HepG2 (cell line): ENCODE measurements at regions not wholly inside any gene's neighbourhood (a gene's known extent, or its start where the extent isn't known, plus 50 kb on each side); places are given as distances from the start of the nearest gene placed in this dataset.

Experiments
- ATAC-seq: fragments of 200-7000 bp; cut with Tn5 transposase; 3 replicates; pipeline ENCODE4 v1.9.1; 2020; ENCODE audit warnings: mild to moderate bottlenecking, moderate library complexity
- BruUV-seq: library from RNA; stranded (reverse); fragments of 400-500 nt; replicated peaks from 2 replicates; lab custom pipeline; 2021; lab: Mats Ljungman, UMichigan
- CTCF ChIA-PET: fragments of 300-600 bp; formaldehyde crosslinking; extraction: SDS; loops from one replicate; lab custom pipeline; 2021; ENCODE audit warnings: low total read pairs, inconsistent platforms, low intra/inter-chr PET ratio; lab: Yijun Ruan, JAX
- POLR2A ChIA-PET: fragments of 350-600 bp; sonication (Branson Sonifier 250); formaldehyde crosslinking; loops from one replicate; lab custom pipeline; 2020; ENCODE audit warnings: antibody characterized with exemption, inconsistent platforms; lab: Yijun Ruan, JAX
- DNase-seq: peaks from one replicate; pipeline ENCODE4 v3.0.0-alpha.2; 2015; ENCODE audit warnings: low spot score
- FAIRE-seq: peaks from 3 replicates; lab custom pipeline; 2011; peaks lifted over from hg19 to GRCh38; lab: Jason Lieb, UNC
- H2AFZ ChIP-seq: one replicate; pipeline ENCODE4 v1.6.1; 2011; ENCODE audit warnings: low read length, inconsistent platforms
- H3K27ac ChIP-seq: fragments of 300-600 bp; 3 replicates; pipeline ENCODE4 v1.8.0; 2011; ENCODE audit warnings: mixed run types, mild to moderate bottlenecking, mixed read lengths, low read length, inconsistent platforms; ENCODE audit not compliant: insufficient read depth; ENCODE audit errors: extremely low read length
- H3K27me3 ChIP-seq, 2 experiments: fragments of 200-600 bp in 1 of 2; 2 replicates in 1 of 2; 3 replicates in 1 of 2; pipeline versions ENCODE4 v1.6.0 to v1.8.0; 2011; ENCODE audit warnings: low read length in 2 of 2, mild to moderate bottlenecking in 2 of 2, moderate library complexity in 2 of 2, inconsistent platforms in 1 of 2; ENCODE audit not compliant: insufficient read depth in 2 of 2, control insufficient read depth in 1 of 2
- H3K36me3 ChIP-seq, 2 experiments: fragments of 200-600 bp in 1 of 2; replicated peaks in 1 of 2; 2 replicates in 1 of 2; 3 replicates in 1 of 2; pipeline versions ENCODE4 v1.5.1 to v1.8.0; 2011; ENCODE audit warnings: low read length in 2 of 2, inconsistent platforms in 1 of 2; ENCODE audit not compliant: insufficient read depth in 2 of 2, control insufficient read depth in 1 of 2
- H3K4me1 ChIP-seq: 2 replicates; pipeline ENCODE4 v1.5.1; 2012; ENCODE audit warnings: low read length, inconsistent platforms; ENCODE audit not compliant: insufficient read depth
- H3K4me2 ChIP-seq: 2 replicates; pipeline ENCODE4 v1.6.0; 2011; ENCODE audit warnings: low read depth, low read length, inconsistent platforms
- H3K4me3 ChIP-seq, 3 experiments: fragments of 200-600 bp in 1 of 3; sonication (generic), shearing (Covaris generic) in 1 of 3; replicated peaks in 1 of 3; 2 replicates each; pipeline ENCODE4 v1.5.1; 2011 to 2016; ENCODE audit warnings: low read length in 3 of 3, inconsistent platforms in 2 of 3, low read depth in 2 of 3, mild to moderate bottlenecking in 2 of 3, control low read depth in 1 of 3, mixed read lengths in 1 of 3; ENCODE audit not compliant: insufficient read depth in 1 of 3
- H3K79me2 ChIP-seq: one replicate; pipeline ENCODE4 v1.6.1; 2011; ENCODE audit warnings: low read length, inconsistent platforms; ENCODE audit not compliant: insufficient read depth
- H3K9ac ChIP-seq: 2 replicates; pipeline ENCODE4 v1.6.0; 2011; ENCODE audit warnings: mild to moderate bottlenecking, low read depth, low read length, inconsistent platforms; ENCODE audit not compliant: insufficient read depth
- H3K9me3 ChIP-seq: 2 replicates; pipeline ENCODE4 v1.5.1; 2012; ENCODE audit warnings: mild to moderate bottlenecking, low read length
- H4K20me1 ChIP-seq: 2 replicates; pipeline ENCODE4 v1.6.0; 2011; ENCODE audit warnings: inconsistent platforms, mild to moderate bottlenecking, low read length, moderate library complexity; ENCODE audit not compliant: insufficient read depth
- DNMT3B ChIP-seq: conservative IDR thresholded peaks from 2 replicates; pipeline ENCODE4 v1.6.1; 2016; ENCODE audit warnings: missing biosample characterization, control low read depth
- FOXA3 ChIP-seq: IDR thresholded peaks from 2 replicates; pipeline ENCODE4 v1.6.1; 2016; ENCODE audit warnings: missing genetic modification reagents, missing compliant biosample characterization
- HOXA3 ChIP-seq: sonication (generic); formaldehyde crosslinking; IDR thresholded peaks from 2 replicates; pipeline ENCODE4 v1.5.0; 2020; ENCODE audit warnings: missing genetic modification reagents
- HOXA5 ChIP-seq: sonication (generic); formaldehyde crosslinking; IDR thresholded peaks from 2 replicates; pipeline ENCODE4 v1.4.0; 2020; ENCODE audit warnings: missing genetic modification reagents
- KLF16 ChIP-seq, 2 experiments: sonication (generic) in 1 of 2; formaldehyde crosslinking in 1 of 2; IDR thresholded peaks; 2 replicates each; pipeline versions ENCODE4 v1.6.1 to v1.8.0; 2016 to 2023; ENCODE audit warnings: missing genetic modification reagents in 2 of 2, missing compliant biosample characterization in 1 of 2
- POLR2AphosphoS5 ChIP-seq: IDR thresholded peaks from 2 replicates; pipeline ENCODE4 v1.6.1; 2012; ENCODE audit warnings: low read depth, low read length
- RAD51 ChIP-seq: fragments of 450-650 bp; IDR thresholded peaks from 2 replicates; pipeline ENCODE4 v1.6.1; 2016; ENCODE audit warnings: borderline replicate concordance
- RNF2 ChIP-seq: fragments of 450-650 bp; conservative IDR thresholded peaks from 2 replicates; pipeline ENCODE4 v1.6.1; 2016; ENCODE audit warnings: low read depth
- SMARCC2 ChIP-seq: fragments of 450-650 bp; IDR thresholded peaks from 2 replicates; pipeline ENCODE4 v1.6.1; 2017; ENCODE audit warnings: antibody characterized with exemption, mild to moderate bottlenecking
- TEAD2 ChIP-seq: sonication (generic); formaldehyde crosslinking; IDR thresholded peaks from 2 replicates; pipeline ENCODE4 v1.9.0; 2021; ENCODE audit warnings: missing genetic modification reagents
- ZNF224 ChIP-seq: sonication (generic); formaldehyde crosslinking; IDR thresholded peaks from 2 replicates; pipeline ENCODE4 v1.5.0; 2020; ENCODE audit warnings: mild to moderate bottlenecking, missing genetic modification reagents
- ZNF83 ChIP-seq: sonication (generic); formaldehyde crosslinking; IDR thresholded peaks from 2 replicates; pipeline ENCODE4 v1.4.0; 2020; ENCODE audit warnings: missing genetic modification reagents, mild to moderate bottlenecking, borderline replicate concordance
- ZNF878 ChIP-seq: sonication (generic); formaldehyde crosslinking; IDR thresholded peaks from 2 replicates; pipeline ENCODE4 v1.8.1; 2023; ENCODE audit warnings: mild to moderate bottlenecking, missing genetic modification reagents, moderate library complexity
- in situ Hi-C: cut with HindIII; loops from 2 replicates; pipeline ENCODE4 v1.10.0; 2017; ENCODE audit warnings: low pct_unique_long_range_greater_than_20kb; ENCODE audit not compliant: extremely low pct_ligation_motif_present
- intact Hi-C: fragments of 100-400 bp; cut with micrococcal nuclease; formaldehyde crosslinking; loops from one replicate; pipeline ENCODE4 v1.10.0; 2022; ENCODE audit not compliant: unreplicated experiment
- TF ChIP-seq, protein P1 (sequence below), 2 experiments: sonication (generic) in 1 of 2; formaldehyde crosslinking in 1 of 2; IDR thresholded peaks; 2 replicates each; pipeline versions ENCODE4 v1.4.0 to v1.6.1; 2018 to 2020; ENCODE audit warnings: missing genetic modification reagents in 2 of 2, borderline replicate concordance in 1 of 2, low read depth in 1 of 2, mild to moderate bottlenecking in 1 of 2, missing biosample characterization in 1 of 2
- TF ChIP-seq, protein P2 (sequence below): sonication (generic); formaldehyde crosslinking; IDR thresholded peaks from 2 replicates; pipeline ENCODE4 v1.4.0; 2020; ENCODE audit warnings: missing genetic modification reagents

- H3K9me3 ChIP-seq = no peaks in the 10 kb centered on the region
- H3K4me2 ChIP-seq = no peak overlapping the region
- intact Hi-C loops = no loop called here
- no peak for DNase-seq
- ChIA-PET CTCF (no interaction called here), POLR2A (no interaction called here)
- TF ChIP-seq HOXA5 (CRISPR knock-in tag) = no peak
- TF ChIP-seq FOXA3 (CRISPR knock-in tag) = no peak
- no peak for TF ChIP-seq ZNF224 (CRISPR knock-in tag)
- TF ChIP-seq HOXA3 (CRISPR knock-in tag) = no peak
- no peak for TF ChIP-seq RAD51
- no peak for TF ChIP-seq KLF16 (CRISPR knock-in tag; IDR thresholded peaks at IDR 0.05)
- TF ChIP-seq SMARCC2 = no peak
- TF ChIP-seq, protein P1, sequence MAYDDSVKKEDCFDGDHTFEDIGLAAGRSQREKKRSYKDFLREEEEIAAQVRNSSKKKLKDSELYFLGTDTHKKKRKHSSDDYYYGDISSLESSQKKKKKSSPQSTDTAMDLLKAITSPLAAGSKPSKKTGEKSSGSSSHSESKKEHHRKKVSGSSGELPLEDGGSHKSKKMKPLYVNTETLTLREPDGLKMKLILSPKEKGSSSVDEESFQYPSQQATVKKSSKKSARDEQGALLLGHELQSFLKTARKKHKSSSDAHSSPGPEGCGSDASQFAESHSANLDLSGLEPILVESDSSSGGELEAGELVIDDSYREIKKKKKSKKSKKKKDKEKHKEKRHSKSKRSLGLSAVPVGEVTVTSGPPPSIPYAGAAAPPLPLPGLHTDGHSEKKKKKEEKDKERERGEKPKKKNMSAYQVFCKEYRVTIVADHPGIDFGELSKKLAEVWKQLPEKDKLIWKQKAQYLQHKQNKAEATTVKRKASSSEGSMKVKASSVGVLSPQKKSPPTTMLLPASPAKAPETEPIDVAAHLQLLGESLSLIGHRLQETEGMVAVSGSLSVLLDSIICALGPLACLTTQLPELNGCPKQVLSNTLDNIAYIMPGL (CRISPR knock-in tag; IDR thresholded peaks at IDR 0.05; ENCODE audit: borderline replicate concordance in 1 of 2, low read depth in 1 of 2) = no peak
- TF ChIP-seq ZNF83 (CRISPR knock-in tag) = no peak
- TF ChIP-seq RNF2 = no peak
- TF ChIP-seq ZNF878 (CRISPR knock-in tag) = no peak
- no peak for TF ChIP-seq TEAD2 (CRISPR knock-in tag)
- TF ChIP-seq, protein P2, sequence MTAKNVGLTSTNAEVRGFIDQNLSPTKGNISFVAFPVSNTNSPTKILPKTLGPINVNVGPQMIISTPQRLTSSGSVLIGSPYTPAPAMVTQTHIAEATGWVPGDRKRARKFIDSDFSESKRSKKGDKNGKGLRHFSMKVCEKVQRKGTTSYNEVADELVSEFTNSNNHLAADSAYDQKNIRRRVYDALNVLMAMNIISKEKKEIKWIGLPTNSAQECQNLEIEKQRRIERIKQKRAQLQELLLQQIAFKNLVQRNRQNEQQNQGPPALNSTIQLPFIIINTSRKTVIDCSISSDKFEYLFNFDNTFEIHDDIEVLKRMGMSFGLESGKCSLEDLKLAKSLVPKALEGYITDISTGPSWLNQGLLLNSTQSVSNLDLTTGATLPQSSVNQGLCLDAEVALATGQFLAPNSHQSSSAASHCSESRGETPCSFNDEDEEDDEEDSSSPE (CRISPR knock-in tag) = no peak
- TF ChIP-seq POLR2AphosphoS5 = no peak
- TF ChIP-seq DNMT3B (CRISPR knock-in tag) = no peak
- FAIRE-seq = no peak
- H3K4me1 ChIP-seq = no peaks in the 10 kb centered on the region
- no peak for ATAC-seq
- no peak overlapping the region for H2AFZ ChIP-seq
- H3K4me3 ChIP-seq = no peak overlapping the region
- peaks cover 2 to 34% of the 10 kb centered on the region in 2 experiments; a peak in 4 of 5 replicates for H3K27me3 ChIP-seq
- in situ Hi-C loops = no loop called here
- H4K20me1 ChIP-seq = no peaks in the 10 kb centered on the region
- no peak overlapping the region for H3K27ac ChIP-seq
- H3K79me2 ChIP-seq = no peaks in the 10 kb centered on the region
- no peak overlapping the region for H3K9ac ChIP-seq
- no TSS peak for BruUV-seq
- no peaks in the 10 kb centered on the region for H3K36me3 ChIP-seq
These were observed 190.2 kb upstream of the HABP2 start for GRCh38 chr10:113362645-113363091.
